Mesenchymal stem cell (in vitro differentiated cells and primary cell): ENCODE measurements at regions not wholly inside any gene's neighbourhood (a gene's known extent, or its start where the extent isn't known, plus 50 kb on each side); places are given as distances from the start of the nearest gene placed in this dataset.

Experiments
- DNase-seq: peaks from one replicate; pipeline ENCODE4 v3.0.0-alpha.2; 2013
- H2AFZ ChIP-seq: one replicate; pipeline ENCODE4 v1.6.1; 2013; ENCODE audit warnings: low read depth, mild to moderate bottlenecking, control low read depth, inconsistent platforms, low read length, moderate library complexity
- H2AK5ac ChIP-seq: 2 replicates; pipeline ENCODE4 v1.6.1; 2013; ENCODE audit warnings: low read length, moderate library complexity, mild to moderate bottlenecking, inconsistent platforms; ENCODE audit not compliant: severe bottlenecking
- H2BK120ac ChIP-seq: one replicate; pipeline ENCODE4 v1.6.1; 2013; ENCODE audit warnings: low read depth, mild to moderate bottlenecking, inconsistent platforms, low read length, moderate library complexity
- H2BK12ac ChIP-seq, 2 experiments: one replicate each; pipeline ENCODE4 v1.6.1; 2013; ENCODE audit warnings: inconsistent platforms in 2 of 2, low read length in 2 of 2, mild to moderate bottlenecking in 2 of 2, moderate library complexity in 2 of 2, control low read depth in 1 of 2
- H2BK15ac ChIP-seq: one replicate; pipeline ENCODE4 v1.6.1; 2013; ENCODE audit warnings: mild to moderate bottlenecking, low read depth, inconsistent platforms; ENCODE audit not compliant: poor library complexity, severe bottlenecking
- H2BK5ac ChIP-seq: 2 replicates; pipeline ENCODE4 v1.6.1; 2013; ENCODE audit warnings: low read depth, mild to moderate bottlenecking, low read length, control low read depth, inconsistent platforms; ENCODE audit not compliant: poor library complexity, severe bottlenecking
- H3K14ac ChIP-seq, 2 experiments: one replicate each; pipeline ENCODE4 v1.6.1; 2013; ENCODE audit warnings: inconsistent platforms in 2 of 2, low read length in 2 of 2, control low read depth in 1 of 2, mild to moderate bottlenecking in 1 of 2, moderate library complexity in 1 of 2
- H3K18ac ChIP-seq, 2 experiments: one replicate each; pipeline ENCODE4 v1.6.1; 2013; ENCODE audit warnings: inconsistent platforms in 2 of 2, low read length in 2 of 2, control low read depth in 1 of 2, low read depth in 1 of 2, mild to moderate bottlenecking in 1 of 2
- H3K23ac ChIP-seq, 2 experiments: one replicate each; pipeline ENCODE4 v1.6.1; 2013; ENCODE audit warnings: inconsistent platforms in 2 of 2, low read length in 2 of 2, mild to moderate bottlenecking in 2 of 2, moderate library complexity in 2 of 2, control low read depth in 1 of 2
- H3K27ac ChIP-seq: 2 replicates; pipeline ENCODE4 v1.5.1; 2013; ENCODE audit warnings: mild to moderate bottlenecking, moderate library complexity, low read length, control low read depth, inconsistent platforms; ENCODE audit not compliant: poor library complexity, severe bottlenecking
- H3K27me3 ChIP-seq, 2 experiments: 2 replicates each; pipeline versions ENCODE4 v1.6.1 to v1.7.0; 2013; ENCODE audit warnings: low read length in 2 of 2, mild to moderate bottlenecking in 2 of 2, moderate library complexity in 2 of 2, control low read depth in 1 of 2, inconsistent platforms in 1 of 2; ENCODE audit not compliant: control insufficient read depth in 1 of 2, insufficient read depth in 1 of 2
- H3K36me3 ChIP-seq, 2 experiments: 2 replicates each; pipeline versions ENCODE4 v1.6.1 to v1.7.0; 2013; ENCODE audit warnings: low read length in 2 of 2, control low read depth in 1 of 2, inconsistent platforms in 1 of 2, low read depth in 1 of 2, mild to moderate bottlenecking in 1 of 2; ENCODE audit not compliant: insufficient read depth in 2 of 2, control insufficient read depth in 1 of 2
- H3K4ac ChIP-seq, 2 experiments: one replicate each; pipeline ENCODE4 v1.6.1; 2013; ENCODE audit warnings: inconsistent platforms in 2 of 2, low read length in 2 of 2, mild to moderate bottlenecking in 2 of 2, moderate library complexity in 2 of 2, control low read depth in 1 of 2, low read depth in 1 of 2
- H3K4me1 ChIP-seq: 2 replicates; pipeline ENCODE4 v1.6.1; 2013; ENCODE audit warnings: low read depth, low read length, control low read depth; ENCODE audit not compliant: control insufficient read depth, insufficient read depth
- H3K4me2 ChIP-seq: 2 replicates; pipeline ENCODE4 v1.6.1; 2013; ENCODE audit warnings: low read length, mild to moderate bottlenecking, inconsistent platforms; ENCODE audit not compliant: poor library complexity, severe bottlenecking
- H3K4me3 ChIP-seq, 2 experiments: 2 replicates each; pipeline versions ENCODE4 v1.5.1 to v1.7.0; 2013; ENCODE audit warnings: low read length in 2 of 2, mild to moderate bottlenecking in 2 of 2, control low read depth in 1 of 2, low read depth in 1 of 2; ENCODE audit not compliant: insufficient read depth in 1 of 2
- H3K79me1 ChIP-seq: replicated peaks from 2 replicates; pipeline ENCODE4 v1.6.1; 2013; ENCODE audit warnings: mild to moderate bottlenecking, control low read depth, low read length, inconsistent platforms; ENCODE audit not compliant: poor library complexity, severe bottlenecking
- H3K9ac ChIP-seq: 2 replicates; pipeline ENCODE4 v1.7.0; 2013; ENCODE audit warnings: mild to moderate bottlenecking, low read length, moderate library complexity
- H3K9me3 ChIP-seq: 2 replicates; pipeline ENCODE4 v1.7.0; 2013; ENCODE audit warnings: mild to moderate bottlenecking, low read length; ENCODE audit not compliant: control insufficient read depth
- H4K8ac ChIP-seq: one replicate; pipeline ENCODE4 v1.6.1; 2013; ENCODE audit warnings: inconsistent platforms, mild to moderate bottlenecking, low read length, moderate library complexity
- H4K91ac ChIP-seq: one replicate; pipeline ENCODE4 v1.6.1; 2013; ENCODE audit warnings: mild to moderate bottlenecking, low read length, inconsistent platforms
- WGBS: methylation state at CpG from one replicate; pipeline ENCODE4 v1.1.7; 2013; ENCODE audit warnings: mixed read lengths; 5-methylcytosine and 5-hydroxymethylcytosine counted together

DNA sequence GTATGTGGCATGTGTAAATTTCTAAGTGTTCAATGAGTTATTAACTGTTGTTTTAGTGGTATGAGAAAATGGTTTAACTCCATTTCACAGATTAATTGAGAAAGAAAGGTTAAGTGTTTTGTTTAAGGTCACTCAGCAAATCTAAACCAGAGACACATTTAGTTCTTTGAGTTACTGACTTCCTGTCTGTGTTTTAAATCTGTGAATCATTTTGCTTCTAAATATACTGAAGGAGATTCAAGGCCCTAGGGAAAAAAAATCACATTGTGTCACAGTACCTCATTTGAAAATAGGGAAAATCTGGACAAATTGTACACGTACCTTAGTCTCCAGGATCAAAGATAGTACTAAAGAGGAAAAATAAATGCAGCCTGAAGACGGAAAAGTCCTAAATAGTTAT, 368.2 kb downstream of the TMEM161B start:
- H2BK120ac ChIP-seq: no peak overlapping the region
- no peaks in the 10 kb centered on the region for H3K4me1 ChIP-seq
- no peaks in the 10 kb centered on the region for H3K36me3 ChIP-seq
- no peaks in the 10 kb centered on the region for H3K79me1 ChIP-seq
- no peak overlapping the region for H3K18ac ChIP-seq
- H2AFZ ChIP-seq: no peak overlapping the region
- H3K9ac ChIP-seq: no peak overlapping the region
- H3K9me3 ChIP-seq: no peaks in the 10 kb centered on the region
- H3K4me2 ChIP-seq: no peak overlapping the region
- DNase-seq: peak; percentile 83
- H2BK15ac ChIP-seq: no peak overlapping the region
- no peak overlapping the region for H3K27ac ChIP-seq
- H2BK12ac ChIP-seq: no peak overlapping the region
- no peak overlapping the region for H3K4ac ChIP-seq
- H4K91ac ChIP-seq: no peak overlapping the region
- 20% methylated on average over 1 of the region's 2 CpGs for WGBS
- H3K14ac ChIP-seq: no peak overlapping the region
- H3K27me3 ChIP-seq: no peaks in the 10 kb centered on the region
- no peak overlapping the region for H2AK5ac ChIP-seq
- no peak overlapping the region for H4K8ac ChIP-seq
- H3K4me3 ChIP-seq: no peak overlapping the region
- H2BK5ac ChIP-seq: no peak overlapping the region
- no peak overlapping the region for H3K23ac ChIP-seq

DNA sequence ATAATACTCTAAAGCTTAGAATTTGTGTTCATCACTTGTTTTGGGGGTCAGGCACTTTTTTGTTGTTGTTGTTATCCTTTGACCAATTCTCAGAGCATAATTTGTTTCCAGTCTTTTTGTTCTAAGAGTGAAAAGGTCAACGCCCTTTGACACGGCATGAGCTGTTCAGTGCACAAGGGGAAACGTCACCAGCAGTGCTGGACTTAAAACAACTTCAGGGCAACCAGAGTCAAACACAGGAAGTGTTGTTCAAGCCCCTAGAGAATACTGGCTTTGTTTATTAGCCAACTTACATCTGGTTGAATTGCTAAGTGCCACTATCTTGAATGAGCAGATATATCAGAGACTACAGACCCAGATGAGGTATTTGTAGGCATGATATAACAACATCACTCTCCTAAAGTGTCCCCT, 368.9 kb downstream of the TMEM161B start:
- DNase-seq: peak; percentile 88
- Histone ChIP-seq H3K79me1 (no peaks in the 10 kb centered on the region), H2BK5ac (no peak overlapping the region), H3K4me3 (no peak overlapping the region), H2AK5ac (no peak overlapping the region), H3K23ac (no peak overlapping the region), H2BK15ac (no peak overlapping the region), H2AFZ (no peak overlapping the region), H3K4me2 (no peak overlapping the region), H4K91ac (no peak overlapping the region), H3K9ac (peak overlapping the region; percentile 17), H4K8ac (no peak overlapping the region), H2BK120ac (no peak overlapping the region), H2BK12ac (no peak overlapping the region), H3K4ac (no peak overlapping the region), H3K4me1 (no peaks in the 10 kb centered on the region), H3K14ac (no peak overlapping the region), H3K18ac (no peak overlapping the region), H3K36me3 (no peaks in the 10 kb centered on the region), H3K27me3 (no peaks in the 10 kb centered on the region), H3K27ac (no peak overlapping the region), H3K9me3 (no peaks in the 10 kb centered on the region)
- 4% methylated on average over 3 of the region's 3 CpGs for WGBS

DNA sequence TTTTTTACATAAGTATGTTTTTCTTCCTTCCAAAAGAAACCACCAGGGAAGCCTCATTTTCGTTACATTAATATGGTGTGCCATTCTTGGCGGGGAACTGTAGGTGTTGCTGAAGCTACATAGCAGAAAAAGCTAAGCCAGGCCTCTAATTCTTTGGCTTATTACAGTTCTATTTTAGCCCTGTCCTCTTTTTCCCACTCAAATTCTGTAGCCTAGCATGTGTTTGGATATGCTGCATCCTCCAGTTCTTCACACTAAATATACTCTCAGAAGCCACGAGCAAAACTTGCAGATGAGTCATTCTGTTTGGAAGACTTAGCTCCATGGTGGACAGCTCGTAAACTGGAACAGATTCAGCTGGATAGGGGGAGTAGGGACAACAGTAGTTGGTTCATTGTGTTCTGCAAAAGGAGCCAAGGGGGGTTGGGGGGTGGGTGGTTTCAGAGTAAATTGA, 369.4 kb downstream of the TMEM161B start:
- Histone ChIP-seq H3K4me1 (no peaks in the 10 kb centered on the region), H4K8ac (no peak overlapping the region), H2BK5ac (no peak overlapping the region), H3K18ac (no peak overlapping the region), H3K36me3 (no peaks in the 10 kb centered on the region), H3K79me1 (no peaks in the 10 kb centered on the region), H2AK5ac (no peak overlapping the region), H2BK120ac (no peak overlapping the region), H2BK15ac (no peak overlapping the region), H3K14ac (no peak overlapping the region), H4K91ac (no peak overlapping the region), H3K4me2 (no peak overlapping the region), H3K27ac (no peak overlapping the region), H3K4ac (no peak overlapping the region), H2AFZ (no peak overlapping the region), H3K4me3 (no peak overlapping the region), H3K9ac (peak overlapping the region; percentile 17), H3K9me3 (no peaks in the 10 kb centered on the region), H3K23ac (no peak overlapping the region), H2BK12ac (no peak overlapping the region), H3K27me3 (no peaks in the 10 kb centered on the region)
- peak; percentile 90 for DNase-seq
- WGBS: 19% methylated on average over 4 of the region's 4 CpGs

DNA sequence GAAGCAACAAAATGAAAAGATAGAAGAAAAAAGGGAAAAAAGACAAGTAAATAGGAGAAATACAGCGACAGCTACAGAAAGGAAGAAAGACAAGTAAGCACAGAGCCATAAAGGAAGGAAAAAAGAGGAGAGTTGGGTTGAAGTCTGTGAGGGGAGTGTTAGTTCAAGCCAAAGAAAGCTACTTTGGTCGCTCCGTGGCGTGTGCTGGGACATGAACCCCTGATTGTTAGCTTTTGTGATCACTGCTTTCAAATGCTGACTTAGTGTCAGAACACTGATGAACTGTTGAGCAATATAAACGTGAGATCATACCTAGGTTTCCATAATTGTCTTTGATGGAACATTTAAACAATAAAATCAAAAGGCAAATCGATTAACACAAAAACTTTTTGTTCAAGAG, 370.1 kb downstream of the TMEM161B start:
- H3K27ac ChIP-seq: no peak overlapping the region
- 91% methylated on average over 5 of the region's 6 CpGs for WGBS
- no peak overlapping the region for H2BK5ac ChIP-seq

More for the DNA sequence above, 370.1 kb downstream of the TMEM161B start:
- Histone ChIP-seq H3K4ac (no peak overlapping the region), H3K4me3 (no peak overlapping the region), H2AK5ac (no peak overlapping the region), H3K36me3 (no peaks in the 10 kb centered on the region), H3K23ac (no peak overlapping the region), H3K14ac (no peak overlapping the region), H3K4me1 (no peaks in the 10 kb centered on the region), H3K9me3 (no peaks in the 10 kb centered on the region), H2AFZ (no peak overlapping the region), H2BK12ac (peak overlapping the region in 1 of 2 experiments; percentile 66), H3K27me3 (no peaks in the 10 kb centered on the region), H4K8ac (no peak overlapping the region), H3K18ac (peak overlapping the region in 1 of 2 experiments; percentile 83), H2BK120ac (no peak overlapping the region), H3K9ac (no peak overlapping the region), H2BK15ac (no peak overlapping the region), H3K79me1 (no peaks in the 10 kb centered on the region), H3K4me2 (no peak overlapping the region), H4K91ac (no peak overlapping the region)
- no peak for DNase-seq
